HK-2 (cell line): ENCODE measurements at regions not wholly inside any gene's neighbourhood (a gene's known extent, or its start where the extent isn't known, plus 50 kb on each side); places are given as distances from the start of the nearest gene placed in this dataset.

Source experiments
- DNase-seq: peaks from one replicate; pipeline ENCODE4 v3.0.0-alpha.2; 2018; ENCODE audit not compliant: unreplicated experiment

DNA sequence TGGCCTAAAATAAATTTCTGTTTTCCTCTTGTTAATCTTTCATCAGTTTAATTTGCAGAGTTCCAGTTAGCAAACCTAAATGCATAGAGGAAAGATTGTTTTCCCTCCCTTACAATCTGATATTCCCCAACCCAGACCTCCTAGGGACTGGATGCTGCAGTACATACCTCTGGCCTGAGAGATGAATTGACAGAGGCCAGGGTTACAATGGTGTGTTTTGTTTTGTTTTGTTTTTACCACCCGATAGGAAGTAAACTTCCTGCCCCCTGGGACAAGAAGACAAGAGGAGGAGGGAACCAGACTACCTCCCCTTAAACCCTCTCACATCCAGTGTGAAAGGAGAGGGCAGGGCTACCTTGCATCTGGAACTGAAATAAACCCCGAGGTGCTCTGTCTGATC lies 319.0 kb downstream of the LRFN2 start:
- no peak for DNase-seq

DNA sequence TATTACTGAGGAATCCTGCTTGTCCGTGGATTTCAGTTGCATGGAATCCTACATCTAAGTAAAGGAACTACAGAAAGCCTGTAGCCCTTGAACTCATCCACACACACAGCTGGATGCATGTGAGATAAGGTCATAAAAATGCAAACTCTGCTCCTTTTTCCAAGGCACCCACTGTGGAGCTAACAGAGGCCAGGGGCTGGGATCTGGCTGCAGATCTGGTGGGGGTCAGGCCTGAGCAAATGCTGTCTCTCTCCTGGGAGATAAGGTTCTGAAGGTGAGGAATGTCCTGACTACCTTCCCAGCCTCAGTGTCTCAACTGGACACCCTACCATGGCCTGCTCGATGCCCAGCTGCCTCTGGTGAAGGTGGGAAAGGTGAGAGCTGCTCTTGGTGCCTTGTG lies 321.5 kb downstream of the LRFN2 start:
- DNase-seq, result no peak

- DNase-seq, result no peak
These were observed 323.2 kb downstream of the LRFN2 start for GRCh38 chr6:40263970-40264369.

DNA sequence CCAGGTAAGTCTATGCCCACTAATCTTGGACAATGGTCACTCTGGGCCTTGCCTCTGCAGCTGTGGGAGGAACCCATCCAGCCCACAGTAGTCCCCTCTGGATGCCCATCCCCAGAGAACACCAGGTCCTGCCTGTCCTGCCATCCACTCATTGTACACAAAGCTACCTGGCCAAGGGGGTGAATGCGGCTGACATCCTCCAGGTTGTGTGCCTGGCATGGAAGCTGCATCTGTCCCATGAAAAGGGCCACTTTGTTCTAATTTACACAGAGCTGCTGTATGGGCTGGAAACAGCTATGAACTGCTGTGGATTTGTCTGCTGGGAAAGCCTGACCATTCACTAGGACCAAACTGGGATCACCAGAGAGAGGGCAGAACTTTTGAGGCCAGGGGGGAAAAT lies 324.8 kb downstream of the LRFN2 start:
- DNase-seq, result no peak

DNA sequence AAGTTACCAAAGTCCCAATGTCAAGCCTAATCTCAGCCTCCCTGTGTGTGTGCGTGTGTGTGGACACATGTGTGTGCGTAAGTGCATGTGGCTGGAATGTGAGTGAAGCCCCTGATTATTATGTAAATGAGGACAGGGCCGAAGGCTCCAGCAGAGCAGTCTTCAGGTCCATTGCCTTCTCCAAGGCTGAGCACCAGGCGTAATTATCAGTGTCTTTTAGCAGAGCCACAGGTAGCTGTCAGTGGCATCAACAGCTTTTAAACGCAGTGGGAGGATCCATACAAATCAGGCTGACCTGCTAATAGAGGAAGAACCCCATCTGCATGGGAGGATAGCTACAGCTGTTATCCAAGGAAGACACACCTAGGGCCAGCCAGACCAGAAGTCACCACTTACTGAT lies 324.3 kb upstream of the MOCS1 start:
- DNase-seq, result no peak

- DNase-seq, result no peak
These were observed 322.6 kb upstream of the MOCS1 start for GRCh38 chr6:40256831-40257230.

- DNase-seq, result no peak
These were observed 322.0 kb upstream of the MOCS1 start for GRCh38 chr6:40256224-40256623.

- no peak for DNase-seq
These were observed 319.2 kb upstream of the MOCS1 start for GRCh38 chr6:40253420-40253819.

DNA sequence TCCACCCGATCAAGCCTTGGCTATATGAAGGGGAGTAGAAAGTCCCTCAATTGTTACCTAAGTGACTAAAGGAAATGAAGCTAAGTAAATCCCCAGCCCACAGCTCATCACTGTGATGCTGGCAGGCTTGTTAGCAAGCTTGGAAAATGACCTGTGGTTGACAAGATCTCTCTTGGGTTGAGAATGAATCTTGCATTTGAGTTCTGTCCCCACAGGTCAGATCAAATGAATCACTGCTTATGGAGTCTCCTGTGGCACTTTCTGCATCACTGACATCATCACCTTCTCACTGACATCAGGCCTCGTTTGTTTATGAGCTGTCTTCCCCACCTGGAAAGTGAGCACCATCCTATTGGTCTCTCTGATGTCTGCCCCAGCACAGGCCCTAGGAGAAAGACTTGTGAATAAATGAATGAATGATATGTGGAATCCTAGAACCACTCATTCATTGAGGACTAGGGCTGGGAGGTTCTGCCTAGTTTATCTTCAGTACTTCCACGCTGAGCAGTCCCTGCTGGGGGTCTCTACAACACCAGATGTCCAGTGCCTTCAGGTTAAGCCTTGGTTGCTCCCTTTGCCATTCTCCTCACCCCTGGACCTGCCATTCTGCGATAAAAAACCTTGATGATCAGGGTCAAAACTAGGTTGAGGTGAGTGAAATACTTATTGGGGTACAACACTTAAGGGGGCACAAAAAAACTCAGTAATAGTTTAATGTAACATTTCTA lies 318.4 kb upstream of the MOCS1 start:
- no peak for DNase-seq

GRCh38 chr6:40251637-40252300 lies 317.5 kb upstream of the MOCS1 start:
- DNase-seq, result no peak

DNA sequence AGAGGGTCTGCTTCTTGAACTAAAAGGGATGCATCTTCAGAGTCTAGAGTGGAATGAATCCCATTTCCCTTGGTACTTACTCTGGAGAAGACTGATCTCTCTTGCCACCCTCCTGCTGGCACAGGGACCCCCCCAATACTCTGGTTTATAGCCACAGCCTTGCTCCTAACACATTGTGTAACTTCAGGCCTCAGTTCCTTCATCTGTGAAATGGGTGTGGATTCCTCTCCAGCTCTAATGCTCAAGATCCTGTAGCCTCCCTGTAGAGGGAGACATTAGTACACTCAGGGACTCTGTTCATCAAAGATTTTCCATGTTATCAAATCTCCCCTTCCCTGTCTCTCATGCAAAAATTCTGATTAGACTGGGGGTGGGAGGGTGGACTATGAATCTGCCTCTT lies 315.7 kb upstream of the MOCS1 start:
- no peak for DNase-seq

GRCh38 chr6:40247516-40248115 lies 313.4 kb upstream of the MOCS1 start:
- no peak for DNase-seq

DNA sequence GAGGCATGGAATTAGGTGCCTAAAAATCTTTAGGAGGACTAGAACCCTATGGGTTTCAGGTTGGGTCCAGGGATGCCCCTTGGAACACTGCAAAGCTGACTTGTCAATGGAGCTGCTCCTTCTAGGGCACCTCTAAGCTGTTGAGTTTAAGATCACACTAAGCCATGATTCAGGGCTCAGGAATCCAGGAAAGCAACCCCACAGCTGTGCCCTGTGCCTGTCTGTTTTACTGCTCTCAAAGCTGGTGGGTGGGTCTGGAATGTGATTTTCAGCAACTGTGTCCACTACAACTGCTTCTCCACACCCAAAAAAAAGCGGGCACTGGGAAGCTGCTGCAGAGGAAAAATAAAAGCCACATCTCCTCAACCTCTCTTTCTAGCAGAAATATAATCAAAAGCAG lies 310.4 kb upstream of the MOCS1 start:
- DNase-seq, result no peak

- DNase-seq, result no peak
These were observed 298.4 kb upstream of the MOCS1 start for GRCh38 chr6:40232698-40233097.

DNA sequence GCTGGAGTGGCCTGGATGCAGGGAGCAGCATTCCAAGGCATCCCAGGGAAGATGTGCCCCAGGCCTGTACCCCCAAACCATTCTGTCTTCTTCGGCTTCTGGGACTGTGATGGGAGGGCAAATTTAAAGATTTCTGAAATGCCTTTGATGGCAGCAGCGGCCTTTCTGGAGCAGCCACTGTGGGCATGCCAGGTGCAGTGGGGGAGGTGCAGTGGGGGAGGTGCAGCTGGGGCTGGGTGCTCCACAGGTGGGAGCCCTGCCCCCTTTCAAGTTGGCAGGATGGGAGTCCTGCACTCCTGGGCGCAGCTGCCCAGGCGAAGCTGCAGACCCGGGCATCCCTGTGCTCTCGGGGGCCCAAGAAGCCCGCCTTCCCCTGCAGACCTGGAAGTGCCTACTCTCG lies 293.5 kb upstream of the MOCS1 start:
- DNase-seq, result no peak

- DNase-seq, result no peak
These were observed 288.1 kb upstream of the MOCS1 start for GRCh38 chr6:40222354-40222753.

DNA sequence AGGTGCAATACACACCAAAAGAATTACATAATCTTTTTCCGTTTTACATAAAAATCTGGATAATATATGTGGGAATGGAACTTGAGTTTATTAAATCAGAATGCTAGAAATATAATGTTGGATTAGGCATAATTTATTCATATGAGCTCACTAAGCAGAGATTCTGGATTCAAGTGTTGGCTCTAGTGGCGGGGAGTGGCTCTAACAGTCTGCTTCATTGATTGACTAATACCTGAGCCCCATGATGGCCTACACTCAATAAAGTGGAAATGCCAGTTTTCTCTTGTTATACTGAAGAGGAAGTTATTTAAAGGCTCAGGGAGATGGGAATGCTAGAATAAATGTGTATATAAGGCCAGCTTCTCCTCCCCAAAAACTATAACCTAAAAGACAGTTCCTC lies 285.5 kb upstream of the MOCS1 start:
- DNase-seq, result no peak

- DNase-seq, result no peak
These were observed 276.4 kb upstream of the MOCS1 start for GRCh38 chr6:40210628-40211056.

DNA sequence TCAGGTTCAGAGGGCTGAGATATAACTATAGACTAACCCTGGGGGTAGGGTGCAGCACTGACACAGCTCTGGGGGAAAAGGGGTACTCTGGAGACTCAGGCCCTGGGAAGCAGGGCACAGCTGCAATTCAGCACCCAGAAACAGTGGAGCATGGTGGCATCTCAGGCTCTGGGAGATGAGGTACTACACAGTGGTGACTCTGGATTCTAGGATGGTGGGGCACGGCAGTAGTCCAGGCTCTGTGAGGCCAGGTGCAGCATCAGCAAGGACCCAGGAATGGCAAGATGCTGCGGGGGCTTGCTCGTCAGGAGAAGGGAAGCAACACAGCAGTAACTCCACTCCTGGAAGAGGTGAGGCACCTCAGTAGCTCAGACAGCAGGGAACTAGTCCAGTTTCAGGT lies 271.5 kb upstream of the MOCS1 start:
- no peak for DNase-seq

GRCh38 chr6:40205004-40205403 lies 270.7 kb upstream of the MOCS1 start:
- DNase-seq, result no peak

DNA sequence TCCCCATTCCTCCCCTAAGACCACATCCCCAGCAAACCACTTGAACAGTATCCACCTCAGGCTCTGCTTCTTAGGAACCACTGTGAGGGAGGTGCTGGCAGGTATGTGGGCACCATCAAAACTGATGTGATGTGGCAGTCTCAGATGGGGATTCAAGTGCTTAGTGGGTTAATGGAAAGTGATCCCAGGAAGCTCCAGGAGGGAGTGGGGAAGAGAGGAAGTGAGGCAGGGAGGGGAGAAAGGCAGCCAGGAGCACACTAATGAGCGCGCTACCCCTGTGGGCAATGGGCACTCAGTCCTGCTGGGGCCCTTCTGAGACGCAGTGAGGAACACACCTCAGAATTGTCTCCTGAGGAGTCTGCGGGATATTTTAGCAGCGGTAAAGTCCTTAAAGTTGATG lies 263.1 kb upstream of the MOCS1 start:
- DNase-seq, result no peak

- DNase-seq, result no peak
These were observed 261.9 kb upstream of the MOCS1 start for GRCh38 chr6:40196135-40196518.

DNA sequence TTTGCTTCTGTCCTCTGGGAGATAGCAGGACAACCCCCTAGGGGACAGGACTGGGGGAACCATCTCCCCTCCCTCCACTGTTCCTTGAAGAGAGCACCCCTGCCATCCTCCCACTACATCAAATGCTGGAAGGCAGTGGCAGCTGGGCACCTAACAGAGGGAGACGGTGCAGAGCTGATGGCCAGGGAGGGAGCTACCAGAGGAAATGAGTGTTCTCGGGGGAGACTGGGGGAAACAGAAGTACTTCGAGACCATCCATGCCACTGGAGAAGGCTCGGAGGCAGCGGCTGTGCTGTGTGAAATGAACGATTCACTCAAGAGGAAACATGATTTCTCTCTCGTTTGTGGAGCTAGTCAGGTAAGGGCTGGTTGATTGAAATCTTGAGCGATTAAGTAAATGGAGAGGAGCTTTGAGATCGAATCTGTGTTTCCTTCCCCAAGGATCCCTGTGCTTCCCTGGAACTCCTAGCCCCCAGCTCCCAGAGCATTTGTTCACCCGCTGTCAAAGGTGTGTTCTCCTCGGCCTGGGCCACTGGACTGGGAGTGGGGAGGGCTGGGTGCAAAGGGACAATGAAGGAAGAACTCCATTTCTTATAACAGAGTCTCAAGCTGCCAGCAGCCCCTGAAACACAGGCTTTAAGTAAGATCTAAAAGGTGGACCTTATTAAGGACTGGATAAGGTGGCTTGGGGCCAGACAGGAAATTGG lies 261.3 kb upstream of the MOCS1 start:
- DNase-seq, result no peak
